ENCODE measurements at regions not wholly inside any gene's neighbourhood (a gene's known extent, or its start where the extent isn't known, plus 50 kb on each side); places are given as distances from the start of the nearest gene placed in this dataset.

- H3K4me3 ChIP-seq (ENCODE audit: low read depth, low read length): no peak overlapping the region
- no peak for DNase-seq
- no peak for TF ChIP-seq CTCF (IDR thresholded peaks at IDR 0.05; ENCODE audit: low read depth, low read length)
- no peaks in the 10 kb centered on the region for H3K36me3 ChIP-seq
- H3K4me1 ChIP-seq: no peaks in the 10 kb centered on the region
- H3K27me3 ChIP-seq: no peaks in the 10 kb centered on the region
- H3K9me3 ChIP-seq: no peaks in the 10 kb centered on the region
Observed at GRCh38 chr6:21312118-21312517, 281.4 kb upstream of the SOX4 start.

GRCh38 chr6:21317642-21318041 lies 275.9 kb upstream of the SOX4 start:
- Histone ChIP-seq H3K36me3 (no peaks in the 10 kb centered on the region), H3K4me1 (no peaks in the 10 kb centered on the region), H3K27me3 (no peaks in the 10 kb centered on the region), H3K9me3 (no peaks in the 10 kb centered on the region), H3K4me3 (ENCODE audit: low read depth, low read length) (no peak overlapping the region)
- no peak for TF ChIP-seq CTCF (IDR thresholded peaks at IDR 0.05; ENCODE audit: low read depth, low read length)
- DNase-seq: no peak

GRCh38 chr6:21321076-21321475 lies 272.5 kb upstream of the SOX4 start:
- H3K27me3 ChIP-seq: no peaks in the 10 kb centered on the region
- H3K9me3 ChIP-seq: no peaks in the 10 kb centered on the region
- no peaks in the 10 kb centered on the region for H3K36me3 ChIP-seq
- H3K4me3 ChIP-seq (ENCODE audit: low read depth, low read length): no peak overlapping the region
- TF ChIP-seq CTCF (IDR thresholded peaks at IDR 0.05; ENCODE audit: low read depth, low read length): no peak
- H3K4me1 ChIP-seq: no peaks in the 10 kb centered on the region
- DNase-seq: no peak

GRCh38 chr6:21321531-21321930 lies 272.0 kb upstream of the SOX4 start:
- no peaks in the 10 kb centered on the region for H3K36me3 ChIP-seq
- no peaks in the 10 kb centered on the region for H3K9me3 ChIP-seq
- no peak overlapping the region for H3K4me3 ChIP-seq (ENCODE audit: low read depth, low read length)
- no peak for TF ChIP-seq CTCF (IDR thresholded peaks at IDR 0.05; ENCODE audit: low read depth, low read length)
- no peaks in the 10 kb centered on the region for H3K4me1 ChIP-seq
- H3K27me3 ChIP-seq: no peaks in the 10 kb centered on the region
- no peak for DNase-seq

GRCh38 chr6:21323577-21323976 lies 270.0 kb upstream of the SOX4 start:
- no peaks in the 10 kb centered on the region for H3K9me3 ChIP-seq
- DNase-seq: no peak
- H3K4me1 ChIP-seq: no peaks in the 10 kb centered on the region
- H3K27me3 ChIP-seq: no peaks in the 10 kb centered on the region
- no peak for TF ChIP-seq CTCF (IDR thresholded peaks at IDR 0.05; ENCODE audit: low read depth, low read length)
- no peaks in the 10 kb centered on the region for H3K36me3 ChIP-seq
- H3K4me3 ChIP-seq (ENCODE audit: low read depth, low read length): no peak overlapping the region

- Histone ChIP-seq H3K9me3 (no peaks in the 10 kb centered on the region), H3K27me3 (no peaks in the 10 kb centered on the region), H3K4me1 (no peaks in the 10 kb centered on the region), H3K4me3 (ENCODE audit: low read depth, low read length) (no peak overlapping the region), H3K36me3 (no peaks in the 10 kb centered on the region)
- no peak for DNase-seq
- no peak for TF ChIP-seq CTCF (IDR thresholded peaks at IDR 0.05; ENCODE audit: low read depth, low read length)
Observed at GRCh38 chr6:21325201-21325856, 268.2 kb upstream of the SOX4 start.

All from BE2C (cell line).